PC-9 (cell line): ENCODE measurements at regions not wholly inside any gene's neighbourhood (a gene's known extent, or its start where the extent isn't known, plus 50 kb on each side); places are given as distances from the start of the nearest gene placed in this dataset.

Experiments used
- BruUV-seq: library from RNA; stranded (reverse); fragments of 400-500 nt; replicated peaks from 2 replicates; lab custom pipeline; 2021; lab: Mats Ljungman, UMichigan
- CTCF ChIA-PET: fragments of 300-600 bp; sonication (Branson Sonifier 250); formaldehyde crosslinking; loops from one replicate; lab custom pipeline; 2022; ENCODE audit warnings: antibody characterized with exemption; lab: Charles Lee
- POLR2A ChIA-PET: fragments of 300-600 bp; sonication (Branson Sonifier 250); formaldehyde crosslinking; loops from one replicate; lab custom pipeline; 2022; ENCODE audit warnings: antibody characterized with exemption; ENCODE audit not compliant: unreplicated experiment; lab: Charles Lee
- DNase-seq, 2 experiments: peaks; one replicate each; pipeline versions ENCODE4 v3.0.0 to v3.0.0-alpha.2; 2015 to 2022; ENCODE audit warnings: mixed read lengths in 1 of 2
- H2AFZ ChIP-seq: fragments of 200-600 bp; sonication (generic); 2 replicates; pipeline ENCODE4 v1.8.1; 2017; ENCODE audit warnings: antibody characterized with exemption
- H3F3A ChIP-seq: fragments of 200-600 bp; sonication (generic); 2 replicates; pipeline ENCODE4 v1.8.1; 2017; ENCODE audit warnings: antibody characterized with exemption, mild to moderate bottlenecking, low read depth; ENCODE audit not compliant: insufficient read depth
- H3K27ac ChIP-seq: fragments of 200-600 bp; sonication (generic); 2 replicates; pipeline ENCODE4 v1.6.1; 2016; ENCODE audit warnings: mixed run types
- H3K27me3 ChIP-seq: fragments of 200-600 bp; sonication (generic); 2 replicates; pipeline ENCODE4 v1.6.1; 2016; ENCODE audit warnings: low read depth, mixed run types; ENCODE audit not compliant: insufficient read depth
- H3K36me3 ChIP-seq: fragments of 200-600 bp; sonication (generic); 2 replicates; pipeline ENCODE4 v1.6.1; 2016; ENCODE audit warnings: low read depth, mixed run types
- H3K4me1 ChIP-seq: fragments of 200-600 bp; sonication (generic); replicated peaks from 2 replicates; pipeline ENCODE4 v1.6.1; 2016; ENCODE audit warnings: mixed run types; ENCODE audit not compliant: insufficient read depth
- H3K4me2 ChIP-seq: fragments of 200-600 bp; sonication (generic); 2 replicates; pipeline ENCODE4 v1.6.1; 2017; ENCODE audit warnings: mixed run types
- H3K4me3 ChIP-seq: fragments of 200-600 bp; sonication (generic); 2 replicates; pipeline ENCODE4 v1.6.1; 2016; ENCODE audit warnings: mixed run types
- H3K79me2 ChIP-seq: fragments of 200-600 bp; sonication (generic); 2 replicates; pipeline ENCODE4 v1.6.1; 2017; ENCODE audit warnings: low read depth, mixed run types
- H3K9me2 ChIP-seq: fragments of 200-600 bp; sonication (generic); 2 replicates; pipeline ENCODE4 v1.8.1; 2017; ENCODE audit warnings: mild to moderate bottlenecking; ENCODE audit not compliant: insufficient read depth
- H3K9me3 ChIP-seq: fragments of 200-600 bp; sonication (generic); 2 replicates; pipeline ENCODE4 v1.8.1; 2016; ENCODE audit warnings: low read depth; ENCODE audit not compliant: insufficient read depth
- H4K20me1 ChIP-seq: fragments of 200-600 bp; sonication (generic); 2 replicates; pipeline ENCODE4 v1.8.1; 2017; ENCODE audit not compliant: insufficient read depth
- EZH2 ChIP-seq: fragments of 200-600 bp; sonication (generic); IDR thresholded peaks from 2 replicates; pipeline ENCODE4 v1.8.0; 2017; ENCODE audit warnings: antibody characterized with exemption, low read depth
- intact Hi-C: fragments of 100-400 bp; cut with micrococcal nuclease; formaldehyde crosslinking; loops from one replicate; pipeline ENCODE4 v1.10.0; 2022; ENCODE audit not compliant: unreplicated experiment
- TF ChIP-seq, protein P1 (sequence below): fragments of 200-600 bp; sonication (generic); conservative IDR thresholded peaks from 2 replicates; pipeline ENCODE4 v1.6.1; 2017; ENCODE audit warnings: mixed run types, antibody characterized with exemption, mild to moderate bottlenecking, moderate library complexity

DNA sequence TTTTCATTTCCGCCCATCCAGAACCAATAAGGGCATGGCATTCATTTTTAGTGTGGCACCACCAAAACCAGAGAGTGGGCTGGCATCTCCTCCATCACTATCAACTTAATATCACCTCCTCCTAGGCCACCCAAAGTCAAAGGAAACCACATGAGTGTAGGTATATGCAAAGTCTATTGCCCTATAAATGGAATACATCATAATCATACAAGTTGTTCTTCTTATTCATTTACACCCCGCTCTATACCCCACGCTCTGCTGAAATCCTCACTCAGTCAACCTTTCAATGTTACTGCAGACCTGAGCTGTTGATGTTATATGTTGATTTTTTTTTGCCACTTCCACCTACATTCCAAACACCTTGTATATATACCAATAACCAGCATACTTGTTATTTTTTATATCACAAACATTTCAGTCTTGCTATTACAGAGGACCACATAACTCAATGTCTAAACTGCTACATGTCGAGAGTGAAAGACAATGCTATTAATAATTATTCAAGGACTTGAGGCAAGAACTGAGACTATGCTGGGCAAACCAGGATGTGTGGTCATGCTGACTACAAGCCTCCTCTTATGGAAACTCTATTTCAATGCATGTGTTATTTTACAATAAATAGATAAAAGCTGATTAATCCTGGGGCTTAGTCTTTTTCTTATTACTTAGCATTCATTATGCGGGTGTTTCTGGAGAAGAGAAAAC, 466.5 kb upstream of the ID2 start:
- ChIA-PET CTCF (no interaction called here), POLR2A (no interaction called here)
- TF ChIP-seq, protein P1, sequence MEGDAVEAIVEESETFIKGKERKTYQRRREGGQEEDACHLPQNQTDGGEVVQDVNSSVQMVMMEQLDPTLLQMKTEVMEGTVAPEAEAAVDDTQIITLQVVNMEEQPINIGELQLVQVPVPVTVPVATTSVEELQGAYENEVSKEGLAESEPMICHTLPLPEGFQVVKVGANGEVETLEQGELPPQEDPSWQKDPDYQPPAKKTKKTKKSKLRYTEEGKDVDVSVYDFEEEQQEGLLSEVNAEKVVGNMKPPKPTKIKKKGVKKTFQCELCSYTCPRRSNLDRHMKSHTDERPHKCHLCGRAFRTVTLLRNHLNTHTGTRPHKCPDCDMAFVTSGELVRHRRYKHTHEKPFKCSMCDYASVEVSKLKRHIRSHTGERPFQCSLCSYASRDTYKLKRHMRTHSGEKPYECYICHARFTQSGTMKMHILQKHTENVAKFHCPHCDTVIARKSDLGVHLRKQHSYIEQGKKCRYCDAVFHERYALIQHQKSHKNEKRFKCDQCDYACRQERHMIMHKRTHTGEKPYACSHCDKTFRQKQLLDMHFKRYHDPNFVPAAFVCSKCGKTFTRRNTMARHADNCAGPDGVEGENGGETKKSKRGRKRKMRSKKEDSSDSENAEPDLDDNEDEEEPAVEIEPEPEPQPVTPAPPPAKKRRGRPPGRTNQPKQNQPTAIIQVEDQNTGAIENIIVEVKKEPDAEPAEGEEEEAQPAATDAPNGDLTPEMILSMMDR = no peak
- no peak for TF ChIP-seq EZH2
- Histone ChIP-seq H3K4me2 (no peak overlapping the region), H3K4me3 (no peak overlapping the region), H3K79me2 (no peaks in the 10 kb centered on the region), H4K20me1 (no peaks in the 10 kb centered on the region), H3K36me3 (no peaks in the 10 kb centered on the region), H2AFZ (no peak overlapping the region), H3K4me1 (no peaks in the 10 kb centered on the region), H3K27me3 (peaks cover 15% of the 10 kb centered on the region), H3F3A (no peaks in the 10 kb centered on the region), H3K9me2 (peaks cover 8% of the 10 kb centered on the region; the same call in 1 of the 2 replicates), H3K27ac (no peak overlapping the region), H3K9me3 (no peaks in the 10 kb centered on the region)
- BruUV-seq = no TSS peak
- intact Hi-C loops = no loop called here
- DNase-seq = no peak

DNA sequence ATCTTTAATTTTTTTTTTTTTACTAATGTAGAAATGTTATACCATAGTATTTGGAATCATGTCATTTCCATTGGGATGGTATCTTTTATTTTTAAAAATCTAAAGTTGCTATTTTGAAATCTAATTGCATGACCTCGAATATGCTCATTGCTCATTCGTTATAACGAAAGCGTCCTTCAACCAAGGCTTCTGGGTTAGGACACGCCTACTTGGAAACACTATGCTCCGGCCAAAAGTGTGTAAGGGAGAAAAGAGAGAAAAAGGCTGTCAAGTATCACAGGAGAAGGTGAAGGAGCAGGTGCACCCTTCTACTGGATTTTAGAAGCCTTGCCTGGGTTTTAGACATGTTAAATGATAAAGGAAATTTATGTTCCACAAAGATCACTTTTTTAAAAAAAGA, 465.9 kb upstream of the ID2 start:
- no peak for DNase-seq
- ChIA-PET POLR2A (no interaction called here), CTCF (no interaction called here)
- no TSS peak for BruUV-seq
- no peaks in the 10 kb centered on the region for H4K20me1 ChIP-seq
- no peaks in the 10 kb centered on the region for H3K9me3 ChIP-seq
- no peak overlapping the region for H2AFZ ChIP-seq
- no peak overlapping the region for H3K27ac ChIP-seq
- H3K4me3 ChIP-seq = no peak overlapping the region
- peaks cover 19% of the 10 kb centered on the region for H3K27me3 ChIP-seq
- intact Hi-C loops = no loop called here
- H3K4me2 ChIP-seq = no peak overlapping the region
- no peaks in the 10 kb centered on the region for H3F3A ChIP-seq
- no peaks in the 10 kb centered on the region for H3K4me1 ChIP-seq
- peaks cover 8% of the 10 kb centered on the region; the same call in 1 of the 2 replicates for H3K9me2 ChIP-seq
- no peaks in the 10 kb centered on the region for H3K79me2 ChIP-seq
- H3K36me3 ChIP-seq = no peaks in the 10 kb centered on the region
- TF ChIP-seq EZH2 = no peak
- TF ChIP-seq, protein P1 = no peak

DNA sequence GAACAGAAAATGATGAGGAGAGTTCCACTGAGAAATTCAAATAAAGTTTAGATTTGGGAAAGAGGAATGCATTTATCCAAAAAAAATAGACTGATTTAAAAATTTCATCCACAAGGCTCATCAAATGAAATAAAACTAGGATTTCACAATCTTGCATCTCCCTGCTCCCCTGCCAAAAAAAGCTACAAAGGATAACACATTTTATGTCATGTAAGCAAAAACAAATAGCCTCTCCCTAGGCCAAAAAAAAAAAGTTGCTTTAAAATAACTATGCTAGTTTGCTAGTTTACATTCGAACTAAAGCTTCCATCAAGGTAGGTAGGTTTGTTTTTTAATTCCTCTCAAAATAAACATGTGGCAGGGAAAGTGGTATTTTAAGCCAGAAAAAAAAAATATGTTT, 465.5 kb upstream of the ID2 start:
- Histone ChIP-seq H3K79me2 (no peaks in the 10 kb centered on the region), H3K4me3 (no peak overlapping the region), H3K4me1 (no peaks in the 10 kb centered on the region), H4K20me1 (no peaks in the 10 kb centered on the region), H3F3A (no peaks in the 10 kb centered on the region), H3K27ac (no peak overlapping the region), H3K9me3 (no peaks in the 10 kb centered on the region), H3K4me2 (no peak overlapping the region), H3K27me3 (peaks cover 23% of the 10 kb centered on the region), H3K9me2 (peaks cover 8% of the 10 kb centered on the region; the same call in 1 of the 2 replicates), H2AFZ (no peak overlapping the region), H3K36me3 (no peaks in the 10 kb centered on the region)
- no peak for DNase-seq
- POLR2A ChIA-PET = no interaction called here
- intact Hi-C loops = no loop called here
- TF ChIP-seq EZH2 = no peak
- TF ChIP-seq, protein P1 = no peak
- CTCF ChIA-PET = no interaction called here
- no TSS peak for BruUV-seq
